ELF-1 (cell line): ENCODE measurements at regions not wholly inside any gene's neighbourhood (a gene's known extent, or its start where the extent isn't known, plus 50 kb on each side); places are given as distances from the start of the nearest gene placed in this dataset.

Experiments
- DNase-seq: peaks from one replicate; pipeline ENCODE4 v3.0.0-alpha.2; 2016; ENCODE audit warnings: low read depth, low spot score

- peak; percentile 100 for DNase-seq
Observed at GRCh38 chr1:43008115-43009060, 49.7 kb upstream of the SLC2A1 start.
